Peyer's patch (tissue), 4 donors: ENCODE measurements at regions not wholly inside any gene's neighbourhood (a gene's known extent, or its start where the extent isn't known, plus 50 kb on each side); places are given as distances from the start of the nearest gene placed in this dataset.
"Not testable (repeated sequence)": the region's sequence is repeated elsewhere in the genome, so short reads cannot be mapped to it uniquely, and the experiment has no call there.

Source experiments
- DNase-seq, 3 donors: peaks; one replicate each; pipeline ENCODE4 v3.0.0-alpha.2; 2017 to 2019
- H3K27ac ChIP-seq, 4 donors: fragments of 200-600 bp; sonication (generic); one replicate each; pipeline ENCODE4 v1.5.1; 2016 to 2019
- H3K27me3 ChIP-seq, 2 donors: fragments of 200-600 bp; sonication (generic); one replicate each; pipeline ENCODE4 v1.5.1; 2019
- H3K36me3 ChIP-seq, 3 donors: fragments of 200-600 bp; sonication (generic); one replicate each; pipeline ENCODE4 v1.5.1; 2016 to 2019
- H3K4me1 ChIP-seq, 4 donors: fragments of 200-600 bp; sonication (generic); one replicate each; pipeline ENCODE4 v1.5.1; 2016 to 2019
- H3K4me3 ChIP-seq, 4 donors: fragments of 200-600 bp; sonication (generic); 1 replicate in 3 of 4; 2 replicates in 1 of 4; pipeline ENCODE4 v1.5.1; 2016 to 2019; ENCODE audit warnings: mild to moderate bottlenecking in 1 of 4
- H3K9me3 ChIP-seq, 4 donors: fragments of 200-600 bp; sonication (generic); one replicate each; pipeline ENCODE4 v1.5.1; 2016 to 2019; ENCODE audit warnings: mild to moderate bottlenecking in 1 of 4
- POLR2A ChIP-seq, 2 donors: fragments of 450-650 bp; IDR thresholded peaks; one replicate each; pipeline ENCODE4 v1.5.1; 2017; ENCODE audit warnings: antibody characterized with exemption in 2 of 2, mild to moderate bottlenecking in 2 of 2, moderate library complexity in 2 of 2
- TF ChIP-seq, protein P1 (sequence below), 6 experiments: fragments of 450-650 bp in 4 of 6; fragments of 200-600 bp in 2 of 6; sonication (generic) in 1 of 6; IDR thresholded peaks; one replicate each; pipeline ENCODE4 v1.5.1; 2017 to 2019; ENCODE audit warnings: antibody characterized with exemption in 6 of 6, mild to moderate bottlenecking in 3 of 6, moderate library complexity in 1 of 6

DNA sequence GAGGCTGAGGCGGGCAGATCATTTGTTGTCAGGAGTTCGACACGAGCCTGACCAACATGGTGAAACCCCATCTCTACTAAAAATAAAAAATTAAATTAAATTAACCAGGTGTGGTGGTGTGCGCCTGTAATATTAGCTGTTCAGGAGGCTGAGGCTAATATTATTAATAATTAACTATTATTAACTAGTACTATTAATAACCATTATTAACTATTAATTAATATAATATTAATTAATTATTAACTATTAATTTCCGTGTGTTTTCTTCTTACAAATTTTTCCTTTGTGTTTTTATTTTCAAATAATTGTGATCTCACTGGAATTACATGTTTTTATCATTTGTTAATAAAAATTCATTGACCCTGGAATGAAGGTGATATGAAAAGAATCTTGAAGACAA lies 557.4 kb upstream of the ADGRB3 start:
- TF ChIP-seq, protein P1, sequence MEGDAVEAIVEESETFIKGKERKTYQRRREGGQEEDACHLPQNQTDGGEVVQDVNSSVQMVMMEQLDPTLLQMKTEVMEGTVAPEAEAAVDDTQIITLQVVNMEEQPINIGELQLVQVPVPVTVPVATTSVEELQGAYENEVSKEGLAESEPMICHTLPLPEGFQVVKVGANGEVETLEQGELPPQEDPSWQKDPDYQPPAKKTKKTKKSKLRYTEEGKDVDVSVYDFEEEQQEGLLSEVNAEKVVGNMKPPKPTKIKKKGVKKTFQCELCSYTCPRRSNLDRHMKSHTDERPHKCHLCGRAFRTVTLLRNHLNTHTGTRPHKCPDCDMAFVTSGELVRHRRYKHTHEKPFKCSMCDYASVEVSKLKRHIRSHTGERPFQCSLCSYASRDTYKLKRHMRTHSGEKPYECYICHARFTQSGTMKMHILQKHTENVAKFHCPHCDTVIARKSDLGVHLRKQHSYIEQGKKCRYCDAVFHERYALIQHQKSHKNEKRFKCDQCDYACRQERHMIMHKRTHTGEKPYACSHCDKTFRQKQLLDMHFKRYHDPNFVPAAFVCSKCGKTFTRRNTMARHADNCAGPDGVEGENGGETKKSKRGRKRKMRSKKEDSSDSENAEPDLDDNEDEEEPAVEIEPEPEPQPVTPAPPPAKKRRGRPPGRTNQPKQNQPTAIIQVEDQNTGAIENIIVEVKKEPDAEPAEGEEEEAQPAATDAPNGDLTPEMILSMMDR (IDR thresholded peaks at IDR 0.05): no peak
- no peak for TF ChIP-seq POLR2A (IDR thresholded peaks at IDR 0.05)
- no peaks in the 10 kb centered on the region for H3K27me3 ChIP-seq

GRCh38 chr6:68071740-68072139 lies 563.3 kb upstream of the ADGRB3 start:
- Histone ChIP-seq H3K27ac (no peak overlapping the region), H3K4me3 (no peak overlapping the region), H3K27me3 (no peaks in the 10 kb centered on the region), H3K9me3 (no peaks in the 10 kb centered on the region), H3K36me3 (no peaks in the 10 kb centered on the region), H3K4me1 (no peaks in the 10 kb centered on the region)
- DNase-seq: no peak
- TF ChIP-seq, protein P1 (IDR thresholded peaks at IDR 0.05): no peak
- TF ChIP-seq POLR2A (IDR thresholded peaks at IDR 0.05): no peak

More for the DNA sequence above, 557.4 kb upstream of the ADGRB3 start:
- Histone ChIP-seq H3K4me1 (no peaks in the 10 kb centered on the region), H3K9me3 (no peaks in the 10 kb centered on the region), H3K27ac (no peak overlapping the region), H3K4me3 (no peak overlapping the region), H3K36me3 (no peaks in the 10 kb centered on the region)
- DNase-seq: no peak

DNA sequence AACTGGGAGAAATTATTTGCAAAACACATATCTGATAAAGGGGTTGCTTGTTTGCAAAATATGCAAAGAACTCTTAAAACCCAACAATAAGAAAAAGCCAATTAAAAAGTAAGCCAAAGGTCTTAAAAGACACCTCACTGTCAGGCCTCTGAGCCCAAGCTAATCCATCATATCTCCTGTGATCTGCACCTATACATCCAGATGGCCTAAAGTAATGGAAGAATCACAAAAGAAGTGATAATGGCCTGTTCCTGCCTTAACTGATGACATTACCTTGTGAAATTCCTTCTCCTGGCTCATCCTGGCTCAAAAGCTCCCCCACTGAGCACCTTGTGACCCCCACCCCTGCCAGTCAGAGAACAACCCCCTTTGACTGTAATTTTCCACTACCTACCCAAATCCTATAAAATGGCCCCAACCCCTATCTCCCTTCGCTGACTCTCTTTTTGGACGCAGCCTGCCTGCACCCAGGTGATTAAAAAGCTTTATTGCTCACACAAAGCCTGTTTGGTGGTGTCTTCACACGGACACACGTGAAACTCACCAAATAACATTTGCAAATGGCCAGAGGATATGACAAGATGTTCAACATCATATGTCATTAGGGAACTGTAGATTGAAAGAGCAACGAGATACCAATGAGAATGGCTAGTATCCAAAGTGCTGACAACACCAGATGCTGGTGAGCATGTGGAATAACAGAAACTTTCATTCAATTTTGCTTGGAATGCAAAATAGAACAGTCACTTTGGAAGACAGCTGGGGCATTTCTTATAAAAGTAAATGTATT lies 565.0 kb upstream of the ADGRB3 start:
- no peaks in the 10 kb centered on the region for H3K27me3 ChIP-seq
- no peak overlapping the region for H3K27ac ChIP-seq
- no peaks in the 10 kb centered on the region for H3K9me3 ChIP-seq
- TF ChIP-seq, protein P1 (IDR thresholded peaks at IDR 0.05): no peak
- TF ChIP-seq POLR2A (IDR thresholded peaks at IDR 0.05): no peak
- no peaks in the 10 kb centered on the region for H3K36me3 ChIP-seq
- no peak for DNase-seq
- H3K4me1 ChIP-seq: no peaks in the 10 kb centered on the region
- H3K4me3 ChIP-seq: no peak overlapping the region

- TF ChIP-seq POLR2A (IDR thresholded peaks at IDR 0.05): no peak
- TF ChIP-seq, protein P1 (IDR thresholded peaks at IDR 0.05): no peak
- Histone ChIP-seq H3K27ac (no peak overlapping the region), H3K36me3 (no peaks in the 10 kb centered on the region), H3K27me3 (no peaks in the 10 kb centered on the region), H3K9me3 (no peaks in the 10 kb centered on the region), H3K4me3 (no peak overlapping the region), H3K4me1 (no peaks in the 10 kb centered on the region)
- DNase-seq: no peak
These were observed 575.2 kb upstream of the ADGRB3 start for GRCh38 chr6:68059899-68060298.

GRCh38 chr6:68059261-68059660 lies 575.8 kb upstream of the ADGRB3 start:
- Histone ChIP-seq H3K27ac (no peak overlapping the region), H3K36me3 (no peaks in the 10 kb centered on the region), H3K4me3 (no peak overlapping the region), H3K4me1 (no peaks in the 10 kb centered on the region), H3K9me3 (no peaks in the 10 kb centered on the region), H3K27me3 (no peaks in the 10 kb centered on the region)
- TF ChIP-seq, protein P1 (IDR thresholded peaks at IDR 0.05): no peak
- no peak for TF ChIP-seq POLR2A (IDR thresholded peaks at IDR 0.05)
- no peak for DNase-seq

DNA sequence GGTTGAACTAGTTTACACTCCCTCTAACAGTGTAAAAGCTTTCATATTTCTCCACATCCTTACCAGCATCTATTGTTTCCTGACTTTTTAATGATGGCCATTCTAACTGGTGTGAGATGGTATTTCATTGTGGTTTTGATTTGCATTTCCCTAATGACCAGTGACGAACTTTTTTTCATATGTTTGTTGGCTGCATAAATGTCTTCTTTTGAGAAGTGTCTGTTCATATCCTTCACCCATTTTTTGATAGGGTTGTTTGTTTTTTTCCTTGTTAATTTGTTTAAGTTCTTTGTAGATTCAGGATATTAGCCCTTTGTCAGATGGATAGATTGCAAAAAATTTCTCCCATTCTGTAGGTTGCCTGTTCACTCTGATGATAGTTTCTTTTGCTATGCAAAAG lies 578.5 kb upstream of the ADGRB3 start:
- not testable (repeated sequence) for DNase-seq, H3K9me3 ChIP-seq, H3K27me3 ChIP-seq, H3K4me3 ChIP-seq, H3K36me3 ChIP-seq, H3K27ac ChIP-seq, H3K4me1 ChIP-seq
